Non-pigmented ciliary epithelial cell (primary cell): ENCODE measurements at regions not wholly inside any gene's neighbourhood (a gene's known extent, or its start where the extent isn't known, plus 50 kb on each side); places are given as distances from the start of the nearest gene placed in this dataset.

Experiments
- DNase-seq: peaks from one replicate; pipeline ENCODE4 v3.0.0-alpha.2; 2010; ENCODE audit warnings: low read depth

- no peak for DNase-seq
Measured at GRCh38 chr11:62073061-62073460, 50.8 kb upstream of the INCENP start.

- no peak for DNase-seq
Measured at GRCh38 chr11:62071408-62071807, 52.4 kb upstream of the INCENP start.

DNA sequence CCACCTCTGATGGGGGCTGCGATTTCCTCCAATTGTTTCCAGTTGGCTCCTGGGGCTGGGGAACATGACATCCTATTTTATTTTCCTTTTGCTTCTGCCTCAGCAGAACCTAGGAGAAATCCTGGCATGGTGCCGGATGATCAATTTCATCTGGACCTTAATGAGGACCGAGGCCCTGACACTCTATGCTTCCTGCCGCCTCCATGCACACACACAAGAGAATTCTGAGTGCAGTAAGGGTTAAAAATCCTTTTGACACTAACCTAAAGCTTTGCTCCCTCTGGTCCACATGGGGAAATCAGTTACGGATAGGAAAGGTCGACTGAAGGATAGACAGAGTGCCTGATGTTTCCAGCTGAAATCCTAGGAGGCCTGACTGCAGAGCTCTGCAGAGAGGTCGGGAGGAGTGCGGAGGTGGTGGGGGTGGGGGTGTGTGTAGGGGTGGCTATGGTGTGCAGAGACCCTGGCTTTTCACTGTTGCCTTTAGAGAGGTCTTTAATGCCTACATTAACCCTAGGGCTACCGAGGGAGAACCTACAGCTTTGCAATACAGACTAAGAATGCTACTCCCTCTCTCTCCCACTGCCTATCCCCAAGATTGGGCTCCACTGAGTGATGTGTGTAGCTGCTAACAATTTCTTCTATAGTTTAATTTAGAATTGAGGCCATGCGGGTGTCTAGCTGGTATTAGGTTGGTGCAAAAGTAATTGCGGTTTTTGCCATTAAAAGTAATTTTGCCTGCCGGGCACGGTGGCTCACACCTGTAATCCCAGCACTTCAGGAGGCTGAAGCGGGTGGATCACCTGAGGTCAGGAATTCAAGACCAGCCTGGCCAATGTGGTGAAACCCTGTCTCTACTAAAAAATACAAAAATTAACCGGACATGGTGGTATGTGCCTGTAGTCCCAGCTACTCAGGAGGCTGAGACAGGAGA is 53.6 kb upstream of the INCENP start:
- DNase-seq: no peak

- DNase-seq: no peak
Measured at GRCh38 chr11:62069374-62069773, 54.4 kb upstream of the INCENP start.

DNA sequence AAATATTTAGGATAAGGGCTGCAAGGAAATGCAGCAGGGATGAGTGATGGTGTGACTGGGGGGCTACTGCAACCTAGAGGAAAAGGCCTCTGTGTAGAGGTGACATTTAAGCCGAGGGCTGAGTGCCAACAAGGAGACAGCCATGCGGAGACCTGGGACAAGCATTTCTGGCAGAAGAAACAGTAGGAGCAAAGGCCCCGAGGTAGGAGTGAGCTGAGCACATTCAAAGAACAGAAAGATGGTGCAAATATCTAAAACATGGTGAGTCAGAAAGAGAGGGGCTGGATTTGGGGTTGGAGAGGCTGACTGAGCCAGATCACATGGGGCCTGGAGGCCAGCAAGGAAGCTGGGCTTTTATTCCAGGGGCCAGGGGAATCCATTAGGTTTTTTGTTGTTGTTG is 55.1 kb upstream of the INCENP start:
- no peak for DNase-seq

DNA sequence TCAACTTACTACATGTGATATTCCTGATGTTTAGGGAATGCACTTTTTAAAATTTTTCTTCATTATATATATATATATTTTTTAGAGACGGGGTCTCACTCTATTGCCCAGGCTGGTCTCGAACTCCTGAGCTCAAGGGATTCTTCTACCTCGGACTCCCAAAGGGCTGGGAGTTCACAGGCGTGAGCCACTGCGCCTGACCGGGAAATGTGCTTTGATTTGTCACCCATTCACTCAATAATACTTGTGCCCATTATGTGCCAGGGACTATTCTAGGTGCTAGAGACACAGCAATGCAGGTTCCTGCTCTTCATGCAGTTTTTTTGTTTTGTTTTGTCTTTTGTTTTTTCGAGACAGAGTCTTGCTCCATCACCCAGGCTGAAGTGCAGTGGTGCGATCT is 56.1 kb upstream of the INCENP start:
- no peak for DNase-seq

DNA sequence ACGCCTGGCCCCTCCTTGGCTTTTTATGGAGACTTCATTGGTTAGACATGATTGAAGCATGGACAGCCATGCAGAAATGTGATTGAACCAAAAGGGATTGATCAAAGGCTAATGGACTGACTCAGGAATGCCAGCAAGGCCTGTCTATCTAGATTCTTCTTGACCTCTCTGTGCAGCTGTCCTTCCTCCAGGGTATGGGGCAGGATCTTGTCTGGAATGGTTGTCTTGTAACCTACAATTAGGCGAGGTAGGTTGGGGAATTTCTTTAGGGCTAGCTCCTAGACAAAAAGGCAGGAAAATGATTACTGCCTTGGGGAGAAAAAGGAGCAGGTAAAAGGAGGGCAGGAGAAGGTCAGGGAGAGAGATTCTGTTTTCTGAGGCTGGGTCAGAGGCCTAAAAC is 59.6 kb upstream of the INCENP start:
- no peak for DNase-seq

- DNase-seq: no peak
Measured at GRCh38 chr11:62062223-62062861, 61.5 kb upstream of the INCENP start.

DNA sequence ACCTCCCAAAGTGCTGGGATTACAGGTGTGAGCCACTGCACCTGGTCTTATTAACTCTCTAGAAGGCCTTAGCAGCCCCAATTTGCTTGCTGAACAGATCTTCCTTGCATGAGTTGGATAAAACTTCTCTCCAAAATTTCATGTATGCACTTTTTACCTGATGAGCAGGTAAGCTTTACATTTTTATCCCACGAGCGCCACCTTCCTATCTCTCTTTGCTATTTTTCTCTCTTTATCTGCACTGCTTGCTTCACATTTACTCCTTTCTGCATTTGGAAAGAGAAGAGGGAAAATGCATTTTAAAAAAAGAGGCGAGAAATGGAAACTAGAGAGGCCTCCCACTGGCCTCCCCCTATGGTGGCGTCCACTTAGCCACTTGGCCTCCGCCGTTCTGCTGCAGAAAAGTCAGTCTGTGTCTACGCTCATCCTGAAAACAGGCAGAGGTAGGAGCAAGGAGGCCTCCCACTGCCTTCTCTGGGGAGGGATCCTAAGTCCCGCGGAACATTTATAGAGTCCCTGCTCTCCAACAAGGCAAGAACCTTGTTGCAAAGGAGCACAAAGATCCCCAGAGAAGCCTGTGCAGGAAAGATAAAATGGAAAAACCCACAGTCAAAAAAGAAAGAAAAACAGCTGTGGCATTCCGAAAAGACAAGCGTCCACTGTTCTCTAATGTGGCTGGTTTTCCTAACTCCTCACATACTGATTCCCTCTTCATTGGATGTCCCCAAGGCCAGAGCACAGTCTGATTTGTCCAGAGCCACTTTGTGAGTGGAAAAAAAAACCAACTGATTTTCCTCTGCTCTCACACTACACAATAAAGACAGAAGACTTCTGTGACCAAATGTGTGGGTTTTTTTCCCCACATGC is 62.2 kb upstream of the INCENP start:
- DNase-seq: no peak

GRCh38 chr11:62057069-62057468 is 66.7 kb upstream of the INCENP start:
- no peak for DNase-seq

GRCh38 chr11:62055970-62056369 is 67.8 kb upstream of the INCENP start:
- no peak for DNase-seq

GRCh38 chr11:62054484-62055121 is 69.2 kb upstream of the INCENP start:
- DNase-seq: no peak

GRCh38 chr11:62054081-62054480 is 69.7 kb upstream of the INCENP start:
- DNase-seq: no peak

GRCh38 chr11:62050716-62051115 is 73.1 kb upstream of the INCENP start:
- DNase-seq: no peak

DNA sequence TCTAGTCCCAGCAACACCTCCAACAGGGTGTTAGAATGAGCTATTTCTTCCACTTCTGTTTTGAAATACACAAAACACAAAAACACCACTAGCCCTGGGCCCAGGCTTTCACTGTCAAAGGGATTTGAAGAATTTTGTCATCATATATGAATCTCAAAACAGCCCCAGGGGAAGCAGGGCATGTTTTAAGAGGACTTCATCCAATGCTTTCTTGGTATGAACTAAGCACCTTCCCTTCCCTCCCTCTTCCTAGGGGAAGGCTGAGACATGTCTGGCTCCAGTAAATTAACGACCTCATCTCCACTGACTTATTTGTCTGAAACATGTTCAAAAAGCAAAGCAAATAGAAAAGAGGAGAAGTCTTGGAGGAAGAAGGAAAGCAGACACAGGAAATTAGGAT is 75.7 kb upstream of the INCENP start:
- DNase-seq: no peak

DNA sequence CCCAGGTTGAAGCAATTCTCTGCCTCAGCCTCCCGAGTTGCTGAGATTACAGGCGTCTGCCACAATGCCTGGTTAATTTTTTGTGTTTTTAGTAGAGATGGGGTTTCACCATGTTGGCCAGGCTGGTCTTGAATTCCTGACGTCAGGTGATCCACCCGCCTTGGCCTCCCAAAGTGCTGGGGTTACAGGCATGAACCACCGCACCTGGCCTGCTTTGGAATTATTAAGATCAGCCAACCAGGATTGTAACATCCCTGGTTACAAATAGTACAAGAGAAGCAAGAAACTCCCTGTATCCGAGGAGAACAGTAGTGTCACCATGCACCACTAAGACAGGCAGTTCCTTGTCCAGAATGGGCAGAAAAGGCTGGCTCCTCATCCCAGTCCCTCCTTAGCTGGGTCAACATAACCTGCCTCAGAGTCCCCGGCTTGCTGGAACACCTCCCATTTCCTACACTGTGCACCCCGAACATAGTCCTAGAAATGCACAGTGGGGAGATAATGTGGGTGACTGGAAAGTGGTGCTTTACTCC is 77.2 kb upstream of the INCENP start:
- DNase-seq: no peak

GRCh38 chr11:62044639-62045121 is 77.2 kb upstream of the FTH1 start:
- no peak for DNase-seq

- no peak for DNase-seq
Measured at GRCh38 chr11:62035293-62035692, 67.9 kb upstream of the FTH1 start.

DNA sequence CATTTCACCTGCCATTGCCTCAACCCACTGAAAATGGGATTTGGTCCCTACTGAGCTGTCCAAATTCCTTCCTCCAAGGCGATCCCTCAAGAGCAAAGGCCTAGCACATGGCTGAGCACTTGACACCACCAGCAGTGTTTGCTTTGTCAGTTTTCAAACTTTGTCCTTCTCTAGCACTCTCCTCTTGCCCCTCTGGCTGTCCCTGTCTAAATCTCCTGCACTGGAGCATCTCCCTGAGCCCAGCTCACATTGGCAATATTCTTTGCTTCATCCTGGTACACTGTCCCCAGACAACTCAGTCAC is 66.6 kb upstream of the FTH1 start:
- no peak for DNase-seq

DNA sequence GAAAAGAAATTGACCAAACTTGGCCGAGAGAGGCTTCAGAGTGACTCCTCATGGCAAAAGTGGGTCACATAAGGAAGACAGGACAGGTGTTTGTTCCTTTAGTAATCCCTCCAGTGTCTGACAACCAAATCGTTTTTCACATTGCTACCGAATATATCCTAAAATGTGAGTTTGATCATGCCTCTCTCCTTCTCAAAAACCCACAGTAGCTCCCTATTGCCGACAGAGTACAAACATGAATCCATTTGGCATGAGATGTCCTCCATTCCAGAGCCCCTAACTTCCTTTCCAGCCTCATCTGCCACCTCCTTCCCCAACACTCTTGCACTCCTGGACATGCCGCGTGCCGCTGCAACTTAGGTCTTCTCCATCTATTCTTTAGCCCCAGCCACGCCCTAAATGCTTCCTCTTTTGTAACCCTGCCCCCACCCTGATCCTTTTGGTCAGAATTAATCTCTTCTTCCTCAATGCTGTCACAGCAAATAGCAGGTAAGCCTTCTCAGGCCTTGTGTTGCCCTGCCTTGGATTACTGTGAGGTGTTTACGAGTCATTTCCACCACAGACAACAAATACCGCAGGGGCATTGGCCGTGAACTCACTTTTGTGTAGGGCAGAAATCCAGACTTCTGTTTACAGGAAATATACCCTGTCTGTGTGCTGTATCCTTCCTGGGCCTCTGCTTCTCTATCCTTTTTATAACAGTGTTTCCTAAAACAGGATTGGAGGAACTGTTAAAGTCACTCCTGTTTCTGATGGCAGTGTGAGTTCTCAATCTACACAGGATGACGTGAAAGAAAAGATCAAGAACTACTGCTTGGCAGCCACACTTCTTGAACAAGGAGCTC is 66.0 kb upstream of the FTH1 start:
- DNase-seq: no peak
